ENCODE measurements at regions not wholly inside any gene's neighbourhood (a gene's known extent, or its start where the extent isn't known, plus 50 kb on each side); places are given as distances from the start of the nearest gene placed in this dataset.

- Histone ChIP-seq H2AFZ (ENCODE audit: low read depth, low read length, poor library complexity, severe bottlenecking) (no peak overlapping the region), H3K9me3 (ENCODE audit: control insufficient read depth in 1 of 2, insufficient read depth in 1 of 2, low read depth in 1 of 2, low read length in 2 of 2) (no peaks in the 10 kb centered on the region), H4K20me1 (ENCODE audit: insufficient read depth) (no peaks in the 10 kb centered on the region), H3K27me3 (ENCODE audit: insufficient read depth, low read length) (no peaks in the 10 kb centered on the region), H3K27ac (ENCODE audit: low read depth, low read length) (no peak overlapping the region), H3K79me2 (ENCODE audit: insufficient read depth, low read length) (no peaks in the 10 kb centered on the region), H3K9ac (ENCODE audit: low read length) (no peak overlapping the region), H3K36me3 (ENCODE audit: control insufficient read depth in 1 of 2, insufficient read depth in 2 of 2, low read length in 2 of 2) (no peaks in the 10 kb centered on the region), H3K4me2 (ENCODE audit: low read length) (no peak overlapping the region), H3K4me3 (replicated peaks in 1 of 2; ENCODE audit: low read depth in 1 of 2, low read length in 2 of 2) (no peak overlapping the region), H3K4me1 (ENCODE audit: control insufficient read depth in 1 of 2, insufficient read depth in 2 of 2, low read length in 2 of 2) (no peaks in the 10 kb centered on the region), H3K9me2 (ENCODE audit: insufficient read depth) (no peaks in the 10 kb centered on the region)
- BruUV-seq (replicated peaks): no TSS peak
- TF ChIP-seq SIN3A (IDR thresholded peaks at IDR 0.05; ENCODE audit: low read depth) (no peak), ZBTB33 (IDR thresholded peaks at IDR 0.05; ENCODE audit: extremely low read depth, insufficient replicate concordance, low read length) (no peak), CBX3 (IDR thresholded peaks at IDR 0.05; ENCODE audit: low read depth) (no peak), REST (IDR thresholded peaks at IDR 0.05; ENCODE audit: low read depth) (no peak), TCF7L2 (IDR thresholded peaks at IDR 0.05; ENCODE audit: borderline replicate concordance, extremely low read depth, insufficient read depth, insufficient read length) (no peak), ZFX (IDR thresholded peaks at IDR 0.05) (no peak), CEBPB (IDR thresholded peaks at IDR 0.05; ENCODE audit: low read depth) (no peak), MAX (IDR thresholded peaks at IDR 0.05) (no peak), EZH2phosphoT487 (IDR thresholded peaks at IDR 0.05; ENCODE audit: borderline replicate concordance) (no peak), ATF3 (IDR thresholded peaks at IDR 0.05) (no peak), CTCF (IDR thresholded peaks at IDR 0.05 in 2 of 3, conservative IDR thresholded peaks at IDR 0.05 in 1 of 3; ENCODE audit: borderline replicate concordance in 1 of 3, insufficient read depth in 1 of 3, low read depth in 2 of 3, low read length in 2 of 3) (no peak), FOSL1 (IDR thresholded peaks at IDR 0.05; ENCODE audit: low read depth) (no peak)
- CTCF ChIA-PET: no interaction called here
- RAD21 ChIA-PET (ENCODE audit: low non-redundant PET in 1 of 2, low total read pairs in 2 of 2, uncharacterized antibody in 2 of 2, unreplicated experiment in 2 of 2): no interaction called here
- POLR2A ChIA-PET: no interaction called here
- no peak for ATAC-seq
- DNase-seq (ENCODE audit: low read depth, low spot score): no peak
- intact Hi-C loops (cut with micrococcal nuclease): no loop called here
Measured at GRCh38 chr6:43966374-43966658, 160.9 kb downstream of the MRPL14 start.

Measured in HCT116 (cell line).